Naive B cell (primary cell): ENCODE measurements at regions not wholly inside any gene's neighbourhood (a gene's known extent, or its start where the extent isn't known, plus 50 kb on each side); places are given as distances from the start of the nearest gene placed in this dataset.

Source experiments
- ATAC-seq, 2 donors: fragments of 150-1000 bp; cut with Tn5 transposase; 2 replicates each; pipeline ENCODE4 v1.10.0; 2021; ENCODE audit warnings: low read depth in 2 of 2, mild to moderate bottlenecking in 2 of 2, moderate library complexity in 2 of 2
- DNase-seq: peaks from one replicate; pipeline ENCODE4 v3.0.0; 2022
- H3K27ac Mint-ChIP-seq, 6 donors: one replicate each; pipeline ENCODE4 v1.8.0; 2020 to 2022; ENCODE audit warnings: mild to moderate bottlenecking in 6 of 6, mixed read lengths in 6 of 6, moderate library complexity in 5 of 6, inconsistent platforms in 2 of 6
- H3K27me3 Mint-ChIP-seq, 3 donors: one replicate each; pipeline ENCODE4 v1.8.0; 2021 to 2022; ENCODE audit warnings: mixed read lengths in 3 of 3, mild to moderate bottlenecking in 1 of 3
- H3K36me3 Mint-ChIP-seq, 2 donors: one replicate each; pipeline ENCODE4 v1.8.0; 2020 to 2022; ENCODE audit warnings: mixed read lengths in 2 of 2, inconsistent platforms in 1 of 2, mild to moderate bottlenecking in 1 of 2
- H3K4me1 Mint-ChIP-seq, 3 donors: one replicate each; pipeline ENCODE4 v1.8.0; 2020 to 2022; ENCODE audit warnings: mixed read lengths in 3 of 3, inconsistent platforms in 1 of 3, mild to moderate bottlenecking in 1 of 3, moderate library complexity in 1 of 3
- H3K4me3 Mint-ChIP-seq, 8 donors: one replicate each; pipeline ENCODE4 v1.8.0; 2020 to 2022; ENCODE audit warnings: mild to moderate bottlenecking in 8 of 8, mixed read lengths in 8 of 8, moderate library complexity in 8 of 8, inconsistent platforms in 2 of 8
- H3K9me3 Mint-ChIP-seq, 7 donors: one replicate each; pipeline ENCODE4 v1.8.0; 2020 to 2022; ENCODE audit warnings: mixed read lengths in 7 of 7, mild to moderate bottlenecking in 5 of 7, inconsistent platforms in 2 of 7, moderate library complexity in 1 of 7

DNA sequence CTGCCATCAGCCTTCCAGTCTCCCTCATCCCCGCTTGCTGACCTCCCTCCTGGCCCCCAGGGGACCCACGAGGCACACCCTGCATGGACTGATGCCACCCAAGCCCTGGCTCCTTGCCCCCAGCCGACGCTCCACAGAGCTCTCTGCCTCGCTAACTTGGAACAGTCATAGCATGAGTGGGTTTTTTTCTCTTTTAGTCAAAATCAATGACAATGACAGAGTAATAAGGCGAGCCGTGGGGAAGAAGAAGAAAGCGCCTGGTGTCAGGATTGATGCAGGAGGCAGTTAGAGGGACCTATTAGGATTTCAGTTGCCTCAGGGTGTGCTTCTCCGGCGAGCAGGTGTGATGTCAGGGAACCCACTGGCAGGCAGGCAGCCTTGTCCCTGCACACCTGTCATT is 176.3 kb upstream of the TNRC6C start:
- Mint-ChIP-seq H3K9me3 (no peaks in the 10 kb centered on the region), H3K4me3 (no peak overlapping the region), H3K4me1 (peaks cover 0 to 3% (median 0%) of the 10 kb centered on the region in 3 donors), H3K27ac (no peak overlapping the region), H3K36me3 (no peaks in the 10 kb centered on the region), H3K27me3 (peaks cover 12 to 70% (median 36%) of the 10 kb centered on the region in 3 donors)
- ATAC-seq (no peak), DNase-seq (no peak)

DNA sequence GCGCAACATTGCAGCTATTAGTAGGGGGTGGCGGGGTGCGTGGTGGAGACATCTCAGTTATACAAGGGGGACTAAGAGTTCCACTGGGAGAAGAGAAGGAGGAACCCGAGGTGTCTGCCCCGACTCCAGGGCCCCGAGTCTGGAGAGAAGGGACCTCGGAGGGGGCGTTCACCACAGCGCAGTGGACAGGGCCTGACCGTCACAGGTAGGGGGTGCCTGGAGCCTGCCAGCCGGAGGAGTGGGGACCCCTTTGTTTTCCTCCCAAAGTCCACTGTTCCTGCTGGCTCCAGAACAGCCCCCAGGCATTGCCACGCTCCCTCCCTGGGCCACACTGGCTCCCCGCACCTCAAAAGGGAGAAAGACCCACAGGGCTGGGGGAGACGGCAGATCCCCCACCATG is 175.9 kb upstream of the TNRC6C start:
- ATAC-seq (no peak), DNase-seq (no peak)
- H3K4me3 Mint-ChIP-seq = no peak overlapping the region
- H3K36me3 Mint-ChIP-seq = peaks cover 0 to 3% of the 10 kb centered on the region in 2 donors
- peaks cover 0 to 3% (median 0%) of the 10 kb centered on the region in 3 donors for H3K4me1 Mint-ChIP-seq
- no peaks in the 10 kb centered on the region for H3K9me3 Mint-ChIP-seq
- H3K27ac Mint-ChIP-seq = no peak overlapping the region
- H3K27me3 Mint-ChIP-seq = peaks cover 12 to 75% (median 40%) of the 10 kb centered on the region in 3 donors

DNA sequence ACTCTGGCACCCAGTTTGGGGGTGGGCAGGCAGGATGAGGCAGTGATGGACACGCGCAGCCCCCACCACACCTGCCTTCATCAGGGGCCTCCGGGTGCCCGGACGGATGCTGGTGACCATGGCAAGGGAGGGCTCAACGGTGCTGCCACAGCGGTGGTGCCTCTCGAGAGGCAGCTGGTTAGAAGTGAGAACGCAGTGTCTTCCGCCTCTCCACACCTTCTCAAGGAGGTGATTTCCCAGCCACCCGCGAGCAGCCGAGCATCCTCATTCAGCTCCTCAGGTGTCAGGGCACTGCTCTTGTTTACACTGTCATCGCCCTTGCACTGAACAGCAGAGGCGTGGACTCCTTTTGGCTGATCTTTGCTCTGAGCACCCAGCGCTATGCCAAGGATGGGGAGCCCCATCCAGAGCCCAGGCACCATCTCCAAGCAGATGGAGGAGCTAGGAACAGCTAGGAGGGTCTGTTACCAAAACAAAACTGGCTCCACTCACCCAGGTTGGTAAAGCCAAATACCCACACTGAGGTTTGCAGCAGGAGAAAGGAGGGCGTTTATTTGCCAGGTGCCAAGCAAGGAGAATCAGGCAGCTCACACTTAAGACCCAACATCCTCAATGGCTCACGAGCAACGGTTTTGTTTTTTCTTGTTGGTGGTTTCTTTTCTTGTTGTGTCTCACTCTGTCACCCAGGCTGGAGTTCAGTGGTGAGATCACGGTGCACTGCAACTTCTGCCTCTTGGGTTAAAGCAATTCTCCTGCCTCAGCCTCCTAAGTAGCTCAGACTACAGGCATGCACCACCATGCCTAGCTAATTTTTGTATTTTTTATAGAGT is 174.3 kb upstream of the TNRC6C start:
- peaks cover 0 to 3% (median 2%) of the 10 kb centered on the region in 3 donors for H3K4me1 Mint-ChIP-seq
- ATAC-seq (peak; percentile 72 to 82), DNase-seq (no peak)
- H3K4me3 Mint-ChIP-seq = no peak overlapping the region
- H3K36me3 Mint-ChIP-seq = peaks cover 0 to 9% of the 10 kb centered on the region in 2 donors
- peaks cover 8 to 73% (median 56%) of the 10 kb centered on the region in 3 donors for H3K27me3 Mint-ChIP-seq
- no peaks in the 10 kb centered on the region for H3K9me3 Mint-ChIP-seq
- H3K27ac Mint-ChIP-seq = peak overlapping the region in 2 of 6 donors; percentile 19 to 88

DNA sequence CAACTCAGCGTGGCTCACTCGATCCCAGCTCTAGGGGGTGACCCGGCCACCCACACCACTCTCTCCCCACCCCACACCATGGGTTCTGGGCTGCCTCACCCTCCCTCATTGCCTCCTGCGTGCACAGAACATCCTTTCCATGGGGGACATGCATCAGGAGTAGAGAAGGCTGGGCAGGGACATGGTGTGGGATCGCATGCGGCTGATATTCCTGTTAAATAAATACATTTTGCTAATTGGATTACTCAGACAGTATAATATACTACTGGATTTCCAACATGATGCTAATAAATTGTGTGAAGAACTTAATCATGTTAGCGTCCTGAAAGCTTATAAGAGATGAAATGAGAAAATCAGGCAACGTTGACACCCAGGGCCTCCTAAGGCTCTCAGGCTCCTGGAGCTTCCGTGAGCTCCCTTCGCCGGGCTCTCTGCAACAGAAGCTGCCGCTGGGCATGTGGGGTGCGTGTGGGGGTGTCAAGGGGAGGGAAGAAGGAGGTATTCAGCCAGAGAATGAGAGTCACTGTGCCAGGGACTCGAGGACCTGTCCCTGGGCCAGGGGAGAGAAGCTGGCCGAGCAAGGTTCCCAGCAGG is 173.1 kb upstream of the TNRC6C start:
- ATAC-seq (no peak), DNase-seq (no peak)
- Mint-ChIP-seq H3K9me3 (no peaks in the 10 kb centered on the region), H3K4me1 (peaks cover 0 to 4% (median 3%) of the 10 kb centered on the region in 3 donors), H3K27ac (peak overlapping the region in 2 of 6 donors; percentile 21 to 58), H3K36me3 (peaks cover 0 to 9% of the 10 kb centered on the region in 2 donors), H3K27me3 (peaks cover 8 to 74% (median 64%) of the 10 kb centered on the region in 3 donors), H3K4me3 (no peak overlapping the region)

DNA sequence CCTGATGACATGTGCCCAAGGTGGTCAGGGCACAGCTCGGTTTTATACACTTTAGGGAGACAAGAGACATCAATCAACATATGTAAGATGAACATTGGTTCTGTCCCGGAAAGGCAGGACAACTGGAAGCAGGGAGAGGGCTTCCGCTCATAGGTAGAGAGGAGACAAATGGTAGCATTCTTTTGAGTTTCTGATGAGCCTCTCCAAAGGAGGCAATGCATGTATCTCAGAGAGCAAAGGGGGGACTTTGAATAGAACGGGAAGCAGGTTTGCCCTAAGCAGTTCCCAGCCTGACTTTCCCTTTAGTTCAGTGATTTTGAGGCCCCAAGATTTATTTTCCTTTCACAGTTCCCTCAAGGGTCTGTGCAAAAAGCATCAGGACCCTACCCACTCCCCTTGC is 172.4 kb upstream of the TNRC6C start:
- no peak overlapping the region for H3K4me3 Mint-ChIP-seq
- DNase-seq (no peak), ATAC-seq (no peak)
- peaks cover 0 to 4% (median 3%) of the 10 kb centered on the region in 3 donors for H3K4me1 Mint-ChIP-seq
- H3K9me3 Mint-ChIP-seq = no peaks in the 10 kb centered on the region
- H3K27me3 Mint-ChIP-seq = peaks cover 5 to 76% (median 69%) of the 10 kb centered on the region in 3 donors
- peaks cover 0 to 9% of the 10 kb centered on the region in 2 donors for H3K36me3 Mint-ChIP-seq
- no peak overlapping the region for H3K27ac Mint-ChIP-seq

DNA sequence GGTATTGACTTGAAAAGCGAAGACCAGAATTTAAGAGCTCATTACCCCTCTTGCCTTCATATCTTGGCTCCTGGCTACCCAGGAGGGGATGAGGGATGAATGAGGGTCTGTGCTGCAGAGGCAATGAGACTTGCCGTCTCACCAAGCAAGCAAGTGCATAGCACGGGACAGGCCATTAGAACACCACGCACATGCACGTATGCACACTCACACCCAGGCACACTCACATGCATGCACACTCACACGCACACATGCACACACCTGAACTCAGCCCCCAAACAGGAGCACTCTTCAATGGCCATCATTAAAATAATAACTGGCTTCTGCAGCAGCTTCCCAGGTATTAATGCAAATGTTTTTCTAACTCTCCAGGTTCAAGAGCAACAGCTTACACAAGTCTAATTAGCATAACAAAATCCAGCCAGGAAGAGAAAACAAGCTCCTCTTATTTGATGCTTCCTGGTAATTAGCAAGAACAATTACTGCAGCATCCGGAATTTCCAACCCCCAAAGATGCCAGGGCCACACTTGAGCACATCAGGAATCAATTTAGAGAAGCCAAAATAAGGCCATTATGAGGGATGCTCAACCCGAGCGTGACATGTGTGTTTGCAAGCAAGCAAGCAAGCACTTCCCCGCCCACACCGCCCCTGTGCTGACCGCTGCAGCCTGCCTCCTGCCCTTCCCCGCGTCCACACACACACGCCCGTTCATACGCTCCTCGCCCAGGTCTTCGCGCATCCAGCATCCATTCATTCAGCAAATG is 171.6 kb upstream of the TNRC6C start:
- Mint-ChIP-seq H3K9me3 (no peaks in the 10 kb centered on the region), H3K4me1 (peaks cover 0 to 4% (median 3%) of the 10 kb centered on the region in 3 donors), H3K4me3 (no peak overlapping the region), H3K36me3 (peaks cover 0 to 9% of the 10 kb centered on the region in 2 donors), H3K27ac (peak overlapping the region in 2 of 6 donors; percentile 10 to 86), H3K27me3 (peaks cover 5 to 72% (median 65%) of the 10 kb centered on the region in 3 donors)
- ATAC-seq (no peak), DNase-seq (no peak)

DNA sequence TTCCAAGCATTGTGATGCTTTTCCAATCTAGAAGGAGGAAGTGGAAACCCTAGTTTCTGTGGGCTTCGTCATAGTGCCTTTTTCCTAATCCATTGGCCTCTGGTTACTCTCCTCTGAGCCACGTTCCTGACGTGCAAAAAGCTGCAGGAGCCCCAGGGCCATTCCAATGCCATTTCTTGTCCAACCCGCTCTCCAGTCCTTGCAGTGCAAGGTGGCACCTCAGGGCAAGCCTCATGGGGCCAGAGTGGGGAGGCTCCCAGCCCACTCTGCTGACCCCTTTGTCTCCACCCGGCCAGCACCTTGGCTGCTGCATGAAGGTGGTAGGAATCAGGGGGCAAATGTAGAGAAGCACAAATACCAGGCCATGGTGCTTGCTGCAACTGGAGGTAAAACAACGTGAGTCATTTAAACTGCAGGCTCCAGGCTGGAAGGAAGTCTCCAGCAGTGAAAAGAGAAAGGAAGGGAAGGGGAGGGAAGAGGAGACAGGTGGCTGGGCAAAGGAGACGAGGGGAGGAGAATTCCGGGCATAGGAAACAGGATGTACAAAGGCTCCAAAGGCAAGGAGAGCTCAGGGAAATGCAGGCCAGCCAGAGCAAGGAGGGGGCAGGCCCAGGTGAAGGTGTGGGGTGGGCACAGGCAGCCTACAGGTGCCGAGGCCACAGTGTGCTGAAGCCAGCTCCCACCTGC is 168.2 kb upstream of the TNRC6C start:
- H3K36me3 Mint-ChIP-seq = peaks cover 0 to 9% of the 10 kb centered on the region in 2 donors
- ATAC-seq (no peak), DNase-seq (no peak)
- peaks cover 12 to 69% (median 68%) of the 10 kb centered on the region in 3 donors for H3K27me3 Mint-ChIP-seq
- no peak overlapping the region for H3K4me3 Mint-ChIP-seq
- peaks cover 5 to 11% (median 10%) of the 10 kb centered on the region in 3 donors for H3K4me1 Mint-ChIP-seq
- H3K27ac Mint-ChIP-seq = peak overlapping the region in 1 of 6 donors; percentile 19
- peaks cover 0 to 2% (median 0%) of the 10 kb centered on the region in 7 donors for H3K9me3 Mint-ChIP-seq

DNA sequence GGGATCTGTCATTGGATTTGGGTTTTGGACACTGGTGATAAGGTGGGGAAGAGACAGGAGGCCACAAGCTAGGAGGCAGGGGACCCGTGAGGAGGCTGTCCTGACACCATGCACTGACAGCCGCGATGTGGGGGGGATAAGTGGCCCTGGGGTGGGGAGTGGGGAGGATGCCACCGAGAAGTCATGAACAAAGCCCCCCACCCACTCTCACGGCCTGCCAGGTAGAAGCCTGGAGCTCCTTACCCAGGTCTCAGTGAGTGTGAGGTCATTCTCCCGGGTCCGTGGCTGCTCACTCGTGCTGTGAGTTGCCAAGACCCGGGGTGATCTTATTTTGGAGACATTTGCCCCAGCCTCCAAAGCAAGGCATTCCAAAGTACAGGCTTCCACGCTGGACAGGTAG is 165.9 kb upstream of the TNRC6C start:
- DNase-seq (no peak), ATAC-seq (no peak)
- H3K9me3 Mint-ChIP-seq = peaks cover 0 to 2% (median 0%) of the 10 kb centered on the region in 7 donors
- H3K27ac Mint-ChIP-seq = peak overlapping the region in 1 of 6 donors; percentile 62
- no peak overlapping the region for H3K4me3 Mint-ChIP-seq
- H3K36me3 Mint-ChIP-seq = peaks cover 0 to 5% of the 10 kb centered on the region in 2 donors
- H3K27me3 Mint-ChIP-seq = peaks cover 10 to 75% (median 56%) of the 10 kb centered on the region in 3 donors
- peaks cover 5 to 13% (median 8%) of the 10 kb centered on the region in 3 donors for H3K4me1 Mint-ChIP-seq

DNA sequence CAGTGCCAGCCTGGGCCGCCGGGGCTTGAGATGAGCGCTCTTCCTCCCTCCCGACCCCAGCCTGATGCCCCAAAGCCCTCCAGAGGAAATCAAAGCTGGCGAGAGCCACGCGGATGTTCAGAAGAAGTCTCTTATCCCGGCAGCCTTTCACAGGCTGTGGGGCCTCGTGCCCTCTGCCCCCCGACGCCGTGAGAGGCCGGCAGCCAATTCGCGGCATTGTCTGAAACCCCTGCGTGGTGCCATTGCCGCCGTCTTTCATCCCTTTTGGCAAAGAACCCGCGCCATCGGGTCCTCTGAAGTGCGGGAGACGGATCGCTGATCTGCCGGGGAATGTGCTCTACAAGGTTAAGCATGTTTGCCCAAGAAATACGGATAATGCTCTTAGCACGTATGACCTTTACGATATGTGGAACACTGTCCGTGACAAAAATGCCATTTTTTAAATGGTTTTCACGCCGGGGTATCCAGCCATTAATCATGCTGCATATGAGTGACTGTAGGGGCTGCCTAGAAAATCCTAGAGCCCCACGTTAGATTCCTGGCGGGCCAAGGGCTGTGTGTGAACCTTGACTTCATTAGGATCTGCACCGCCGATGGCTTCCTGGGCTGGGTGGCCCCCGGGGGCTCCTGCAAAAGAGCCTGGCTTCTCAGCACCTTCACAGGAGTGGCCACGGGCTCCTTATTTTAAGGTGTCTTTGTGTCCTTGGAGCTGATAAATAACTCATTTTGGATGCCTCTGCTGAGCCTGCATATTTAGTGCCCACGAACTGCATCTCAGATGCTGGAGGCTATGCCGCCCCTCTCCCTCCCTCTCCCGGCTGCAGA is 165.1 kb upstream of the TNRC6C start:
- H3K27me3 Mint-ChIP-seq = peaks cover 17 to 75% (median 56%) of the 10 kb centered on the region in 3 donors
- H3K27ac Mint-ChIP-seq = peak overlapping the region in 1 of 6 donors; percentile 72
- no peak overlapping the region for H3K4me3 Mint-ChIP-seq
- H3K36me3 Mint-ChIP-seq = no peaks in the 10 kb centered on the region
- no peak for DNase-seq
- peaks cover 5 to 13% (median 8%) of the 10 kb centered on the region in 3 donors for H3K4me1 Mint-ChIP-seq
- H3K9me3 Mint-ChIP-seq = peaks cover 0 to 2% (median 0%) of the 10 kb centered on the region in 7 donors
- no peak for ATAC-seq

DNA sequence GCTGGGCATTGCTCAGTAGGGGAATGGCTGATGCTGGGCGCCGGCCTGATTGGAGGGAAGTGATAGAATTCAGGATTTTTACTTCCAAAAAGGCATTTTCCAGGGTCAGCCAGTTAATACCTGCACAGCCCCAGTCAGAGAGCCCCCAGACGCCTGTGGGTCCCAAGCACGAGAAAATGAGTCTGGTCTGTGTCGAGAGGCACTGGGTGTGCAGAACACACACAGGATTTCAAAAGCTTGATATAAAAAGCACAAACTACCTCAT is 164.6 kb upstream of the TNRC6C start:
- peaks cover 5 to 13% (median 8%) of the 10 kb centered on the region in 3 donors for H3K4me1 Mint-ChIP-seq
- DNase-seq = no peak
- H3K27me3 Mint-ChIP-seq = peaks cover 18 to 79% (median 56%) of the 10 kb centered on the region in 3 donors
- no peak overlapping the region for H3K27ac Mint-ChIP-seq
- ATAC-seq = no peak
- H3K36me3 Mint-ChIP-seq = no peaks in the 10 kb centered on the region
- H3K9me3 Mint-ChIP-seq = peaks cover 0 to 2% (median 0%) of the 10 kb centered on the region in 7 donors
- no peak overlapping the region for H3K4me3 Mint-ChIP-seq

DNA sequence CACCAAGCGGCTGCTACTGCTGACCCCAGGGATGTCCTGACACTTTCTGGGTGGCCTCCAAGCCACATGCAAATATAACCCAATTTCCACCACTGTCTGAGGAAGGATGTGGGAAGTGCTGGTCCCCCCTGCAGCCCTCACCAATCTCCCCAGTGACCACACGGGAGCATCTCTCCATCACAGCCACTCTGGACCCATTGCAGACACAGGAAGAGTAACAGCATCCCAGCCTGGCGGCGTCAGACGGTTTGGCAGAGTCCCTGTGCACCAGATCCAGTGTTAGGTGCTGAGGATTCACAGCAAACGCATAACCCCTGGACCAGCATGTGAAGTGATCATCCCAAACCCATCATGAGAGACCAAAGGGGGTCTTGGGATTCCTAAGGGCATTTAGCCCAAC is 163.7 kb upstream of the TNRC6C start:
- Mint-ChIP-seq H3K27me3 (peaks cover 22 to 80% (median 55%) of the 10 kb centered on the region in 3 donors), H3K4me3 (peak overlapping the region in 1 of 8 donors; percentile 1), H3K9me3 (peaks cover 0 to 2% (median 0%) of the 10 kb centered on the region in 7 donors), H3K27ac (peak overlapping the region in 1 of 6 donors; percentile 25), H3K4me1 (peaks cover 5 to 9% (median 8%) of the 10 kb centered on the region in 3 donors), H3K36me3 (no peaks in the 10 kb centered on the region)
- ATAC-seq = no peak
- DNase-seq = no peak

DNA sequence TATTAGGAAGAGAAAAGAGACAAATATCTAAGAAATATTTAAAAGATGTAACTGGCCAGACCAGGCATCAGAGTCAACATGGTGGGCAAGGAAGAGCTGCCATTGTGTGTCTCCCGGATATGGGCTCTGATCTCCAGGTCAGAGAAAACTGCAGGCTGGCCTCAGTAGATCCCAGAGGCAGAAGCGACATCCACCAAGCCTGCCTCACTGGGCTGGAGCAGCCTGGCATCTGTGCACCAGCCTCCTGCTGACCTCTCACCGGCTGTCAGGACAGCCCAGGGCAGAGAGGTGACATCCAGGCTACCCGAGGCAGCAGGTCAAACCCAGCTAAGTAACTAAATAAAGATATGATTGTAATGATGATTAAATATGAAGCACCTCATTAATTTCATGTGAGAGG is 162.8 kb upstream of the TNRC6C start:
- no peak overlapping the region for H3K4me3 Mint-ChIP-seq
- no peak for ATAC-seq

More for the DNA sequence above, 162.8 kb upstream of the TNRC6C start:
- no peaks in the 10 kb centered on the region for H3K36me3 Mint-ChIP-seq
- DNase-seq = no peak
- H3K4me1 Mint-ChIP-seq = peaks cover 5 to 9% (median 8%) of the 10 kb centered on the region in 3 donors
- peaks cover 0 to 2% (median 0%) of the 10 kb centered on the region in 7 donors for H3K9me3 Mint-ChIP-seq
- peaks cover 25 to 77% (median 55%) of the 10 kb centered on the region in 3 donors for H3K27me3 Mint-ChIP-seq
- H3K27ac Mint-ChIP-seq = no peak overlapping the region
